ENCODE measurements at regions not wholly inside any gene's neighbourhood (a gene's known extent, or its start where the extent isn't known, plus 50 kb on each side); places are given as distances from the start of the nearest gene placed in this dataset.

GRCh38 chr15:62394079-62394478 is 229.0 kb upstream of the C2CD4B start:
- intact Hi-C loops (cut with DNase I) = no loop called here
- no peak overlapping the region for H3K27ac ChIP-seq
- no peaks in the 10 kb centered on the region for H3K9me3 ChIP-seq
- H3K27me3 ChIP-seq = no peaks in the 10 kb centered on the region
- 42 to 52% methylated on average over 2 of the region's 2 CpGs for WGBS, 2 donors
- TF ChIP-seq POLR2A (IDR thresholded peaks at IDR 0.05) = no peak
- TF ChIP-seq, protein P1, sequence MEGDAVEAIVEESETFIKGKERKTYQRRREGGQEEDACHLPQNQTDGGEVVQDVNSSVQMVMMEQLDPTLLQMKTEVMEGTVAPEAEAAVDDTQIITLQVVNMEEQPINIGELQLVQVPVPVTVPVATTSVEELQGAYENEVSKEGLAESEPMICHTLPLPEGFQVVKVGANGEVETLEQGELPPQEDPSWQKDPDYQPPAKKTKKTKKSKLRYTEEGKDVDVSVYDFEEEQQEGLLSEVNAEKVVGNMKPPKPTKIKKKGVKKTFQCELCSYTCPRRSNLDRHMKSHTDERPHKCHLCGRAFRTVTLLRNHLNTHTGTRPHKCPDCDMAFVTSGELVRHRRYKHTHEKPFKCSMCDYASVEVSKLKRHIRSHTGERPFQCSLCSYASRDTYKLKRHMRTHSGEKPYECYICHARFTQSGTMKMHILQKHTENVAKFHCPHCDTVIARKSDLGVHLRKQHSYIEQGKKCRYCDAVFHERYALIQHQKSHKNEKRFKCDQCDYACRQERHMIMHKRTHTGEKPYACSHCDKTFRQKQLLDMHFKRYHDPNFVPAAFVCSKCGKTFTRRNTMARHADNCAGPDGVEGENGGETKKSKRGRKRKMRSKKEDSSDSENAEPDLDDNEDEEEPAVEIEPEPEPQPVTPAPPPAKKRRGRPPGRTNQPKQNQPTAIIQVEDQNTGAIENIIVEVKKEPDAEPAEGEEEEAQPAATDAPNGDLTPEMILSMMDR (IDR thresholded peaks at IDR 0.05) = no peak
- DNase-seq = no peak
- no peaks in the 10 kb centered on the region for H3K36me3 ChIP-seq (replicated peaks in 1 of 2; ENCODE audit: insufficient read depth in 1 of 2, low read depth in 2 of 2)
- no peak overlapping the region for H3K4me3 ChIP-seq
- ATAC-seq = no peak
- peaks cover 16% of the 10 kb centered on the region for H3K4me1 ChIP-seq

GRCh38 chr15:62400778-62401177 is 235.7 kb upstream of the C2CD4B start:
- no peaks in the 10 kb centered on the region for H3K36me3 ChIP-seq (replicated peaks in 1 of 2; ENCODE audit: insufficient read depth in 1 of 2, low read depth in 2 of 2)
- H3K9me3 ChIP-seq = no peaks in the 10 kb centered on the region
- WGBS, 2 donors = 80 to 88% methylated on average over 5 of the region's 5 CpGs
- intact Hi-C loops (cut with DNase I) = no loop called here
- TF ChIP-seq, protein P1 (IDR thresholded peaks at IDR 0.05) = no peak
- TF ChIP-seq POLR2A (IDR thresholded peaks at IDR 0.05) = no peak
- H3K27me3 ChIP-seq = no peaks in the 10 kb centered on the region
- H3K4me1 ChIP-seq = no peaks in the 10 kb centered on the region
- no peak overlapping the region for H3K4me3 ChIP-seq
- no peak for ATAC-seq
- no peak for DNase-seq
- no peak overlapping the region for H3K27ac ChIP-seq

DNA sequence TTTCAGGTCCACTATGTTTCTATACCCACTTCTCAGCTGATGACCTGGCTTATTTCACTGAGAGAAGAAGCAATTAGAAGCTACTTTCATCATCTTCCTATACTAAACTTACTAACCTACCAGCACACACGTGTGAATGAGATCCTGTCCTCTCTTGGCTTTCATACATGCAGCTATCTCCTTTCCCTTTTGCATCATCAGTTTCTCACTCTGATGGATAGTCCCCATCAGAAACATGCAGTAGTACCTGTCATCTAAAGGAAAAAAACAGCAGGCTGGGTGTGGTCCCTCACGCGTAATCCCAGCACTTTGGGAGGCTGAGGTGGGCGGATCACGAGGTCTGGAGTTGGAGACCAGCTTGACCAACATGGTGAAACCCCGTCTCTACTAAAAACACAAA is 237.6 kb upstream of the C2CD4B start:
- no peak overlapping the region for H3K27ac ChIP-seq
- ATAC-seq (no peak), DNase-seq (no peak)
- no peaks in the 10 kb centered on the region for H3K9me3 ChIP-seq
- no peaks in the 10 kb centered on the region for H3K36me3 ChIP-seq (replicated peaks in 1 of 2; ENCODE audit: insufficient read depth in 1 of 2, low read depth in 2 of 2)
- no peaks in the 10 kb centered on the region for H3K4me1 ChIP-seq
- WGBS, 2 donors = 91 to 94% methylated on average over 6 of the region's 6 CpGs
- no peak overlapping the region for H3K4me3 ChIP-seq
- no peaks in the 10 kb centered on the region for H3K27me3 ChIP-seq
- intact Hi-C loops (cut with DNase I) = no loop called here
- TF ChIP-seq, protein P1 (IDR thresholded peaks at IDR 0.05) = no peak
- no peak for TF ChIP-seq POLR2A (IDR thresholded peaks at IDR 0.05)

GRCh38 chr15:62403164-62403809 is 238.2 kb upstream of the C2CD4B start:
- H3K27me3 ChIP-seq = no peaks in the 10 kb centered on the region
- ATAC-seq (peak; percentile 48), DNase-seq (no peak)
- no peaks in the 10 kb centered on the region for H3K36me3 ChIP-seq (replicated peaks in 1 of 2; ENCODE audit: insufficient read depth in 1 of 2, low read depth in 2 of 2)
- H3K9me3 ChIP-seq = no peaks in the 10 kb centered on the region
- H3K27ac ChIP-seq = no peak overlapping the region
- intact Hi-C loops (cut with DNase I) = no loop called here
- TF ChIP-seq POLR2A (IDR thresholded peaks at IDR 0.05) = no peak
- TF ChIP-seq, protein P1 (IDR thresholded peaks at IDR 0.05) = no peak
- 72 to 81% methylated on average over 8 of the region's 8 CpGs for WGBS, 2 donors
- no peak overlapping the region for H3K4me3 ChIP-seq
- no peaks in the 10 kb centered on the region for H3K4me1 ChIP-seq

All from body of pancreas (tissue), 4 donors.